ENCODE measurements at regions not wholly inside any gene's neighbourhood (a gene's known extent, or its start where the extent isn't known, plus 50 kb on each side); places are given as distances from the start of the nearest gene placed in this dataset.

- H3K27ac ChIP-seq (ENCODE audit: low read depth, low read length): no peak overlapping the region
- no peak overlapping the region for H3K9ac ChIP-seq (ENCODE audit: extremely low read depth, low read length, poor library complexity, severe bottlenecking)
- Mint-ChIP-seq H3K4me3 (no peak overlapping the region), H3K27ac (no peak overlapping the region), H3K27me3 (ENCODE audit: insufficient read depth) (peaks cover 2% of the 10 kb centered on the region), H3K36me3 (ENCODE audit: low read depth) (no peaks in the 10 kb centered on the region), H3K4me1 (peaks cover 25% of the 10 kb centered on the region), H3K9me3 (peaks cover 14% of the 10 kb centered on the region)
- no peaks in the 10 kb centered on the region for H3K36me3 ChIP-seq (ENCODE audit: control insufficient read depth, insufficient read depth, low read length)
- H3K27me3 ChIP-seq (ENCODE audit: control insufficient read depth, insufficient read depth, low read length, poor library complexity, severe bottlenecking): no peaks in the 10 kb centered on the region
- H3K4me3 ChIP-seq (ENCODE audit: low read length): no peak overlapping the region
- H3K9me3 ChIP-seq (ENCODE audit: control insufficient read depth, low read length): peaks cover 10% of the 10 kb centered on the region
- H3K4me1 ChIP-seq (ENCODE audit: control insufficient read depth, insufficient read depth, low read length): peaks cover 4% of the 10 kb centered on the region
- TF ChIP-seq CTCF (conservative IDR thresholded peaks at IDR 0.05): no peak
- WGBS, 2 experiments (ENCODE audit: insufficient coverage in 1 of 2, insufficient read length in 1 of 2): 72 to 80% methylated on average over 5 of the region's 5 CpGs
- DNase-seq: no peak
Measured at GRCh38 chr18:76102626-76103025, 392.4 kb downstream of the ZNF516 start.

GRCh38 chr18:76102156-76102555, 392.9 kb downstream of the ZNF516 start:
- no peak overlapping the region for H3K27ac ChIP-seq (ENCODE audit: low read depth, low read length)
- no peak for TF ChIP-seq CTCF (conservative IDR thresholded peaks at IDR 0.05)
- WGBS, 2 experiments (ENCODE audit: insufficient coverage in 1 of 2, insufficient read length in 1 of 2): 73 to 80% methylated on average over 3 of the region's 3 CpGs

GRCh38 chr18:76099931-76100457, 395.0 kb downstream of the ZNF516 start:
- no peak overlapping the region for H3K4me3 Mint-ChIP-seq
- WGBS, 2 experiments (ENCODE audit: insufficient coverage in 1 of 2, insufficient read length in 1 of 2): 79 to 85% methylated on average over 10 to 14 of the region's 14 CpGs
- TF ChIP-seq CTCF (conservative IDR thresholded peaks at IDR 0.05): no peak
- peaks cover 4% of the 10 kb centered on the region for H3K4me1 ChIP-seq (ENCODE audit: control insufficient read depth, insufficient read depth, low read length)
- peak; percentile 65 for DNase-seq
- peaks cover 17% of the 10 kb centered on the region for H3K9me3 Mint-ChIP-seq
- H3K27ac ChIP-seq (ENCODE audit: low read depth, low read length): no peak overlapping the region
- no peaks in the 10 kb centered on the region for H3K36me3 ChIP-seq (ENCODE audit: control insufficient read depth, insufficient read depth, low read length)
- peaks cover 2% of the 10 kb centered on the region for H3K27me3 Mint-ChIP-seq (ENCODE audit: insufficient read depth)
- H3K9ac ChIP-seq (ENCODE audit: extremely low read depth, low read length, poor library complexity, severe bottlenecking): no peak overlapping the region
- peaks cover 26% of the 10 kb centered on the region for H3K4me1 Mint-ChIP-seq
- no peaks in the 10 kb centered on the region for H3K36me3 Mint-ChIP-seq (ENCODE audit: low read depth)
- H3K27me3 ChIP-seq (ENCODE audit: control insufficient read depth, insufficient read depth, low read length, poor library complexity, severe bottlenecking): no peaks in the 10 kb centered on the region
- H3K9me3 ChIP-seq (ENCODE audit: control insufficient read depth, low read length): peaks cover 14% of the 10 kb centered on the region
- H3K27ac Mint-ChIP-seq: no peak overlapping the region
- H3K4me3 ChIP-seq (ENCODE audit: low read length): no peak overlapping the region

More at GRCh38 chr18:76102156-76102555, 392.9 kb downstream of the ZNF516 start:
- H3K4me1 Mint-ChIP-seq: peaks cover 26% of the 10 kb centered on the region
- H3K4me3 ChIP-seq (ENCODE audit: low read length): no peak overlapping the region
- no peak overlapping the region for H3K4me3 Mint-ChIP-seq
- no peak overlapping the region for H3K27ac Mint-ChIP-seq
- no peaks in the 10 kb centered on the region for H3K27me3 ChIP-seq (ENCODE audit: control insufficient read depth, insufficient read depth, low read length, poor library complexity, severe bottlenecking)
- no peak for DNase-seq
- no peak overlapping the region for H3K9ac ChIP-seq (ENCODE audit: extremely low read depth, low read length, poor library complexity, severe bottlenecking)
- H3K36me3 ChIP-seq (ENCODE audit: control insufficient read depth, insufficient read depth, low read length): no peaks in the 10 kb centered on the region
- H3K9me3 ChIP-seq (ENCODE audit: control insufficient read depth, low read length): peaks cover 10% of the 10 kb centered on the region
- H3K36me3 Mint-ChIP-seq (ENCODE audit: low read depth): no peaks in the 10 kb centered on the region
- peaks cover 14% of the 10 kb centered on the region for H3K9me3 Mint-ChIP-seq
- H3K4me1 ChIP-seq (ENCODE audit: control insufficient read depth, insufficient read depth, low read length): peaks cover 4% of the 10 kb centered on the region
- peaks cover 2% of the 10 kb centered on the region for H3K27me3 Mint-ChIP-seq (ENCODE audit: insufficient read depth)

All from endodermal cell (in vitro differentiated cells).